ENCODE measurements at regions not wholly inside any gene's neighbourhood (a gene's known extent, or its start where the extent isn't known, plus 50 kb on each side); places are given as distances from the start of the nearest gene placed in this dataset.

DNA sequence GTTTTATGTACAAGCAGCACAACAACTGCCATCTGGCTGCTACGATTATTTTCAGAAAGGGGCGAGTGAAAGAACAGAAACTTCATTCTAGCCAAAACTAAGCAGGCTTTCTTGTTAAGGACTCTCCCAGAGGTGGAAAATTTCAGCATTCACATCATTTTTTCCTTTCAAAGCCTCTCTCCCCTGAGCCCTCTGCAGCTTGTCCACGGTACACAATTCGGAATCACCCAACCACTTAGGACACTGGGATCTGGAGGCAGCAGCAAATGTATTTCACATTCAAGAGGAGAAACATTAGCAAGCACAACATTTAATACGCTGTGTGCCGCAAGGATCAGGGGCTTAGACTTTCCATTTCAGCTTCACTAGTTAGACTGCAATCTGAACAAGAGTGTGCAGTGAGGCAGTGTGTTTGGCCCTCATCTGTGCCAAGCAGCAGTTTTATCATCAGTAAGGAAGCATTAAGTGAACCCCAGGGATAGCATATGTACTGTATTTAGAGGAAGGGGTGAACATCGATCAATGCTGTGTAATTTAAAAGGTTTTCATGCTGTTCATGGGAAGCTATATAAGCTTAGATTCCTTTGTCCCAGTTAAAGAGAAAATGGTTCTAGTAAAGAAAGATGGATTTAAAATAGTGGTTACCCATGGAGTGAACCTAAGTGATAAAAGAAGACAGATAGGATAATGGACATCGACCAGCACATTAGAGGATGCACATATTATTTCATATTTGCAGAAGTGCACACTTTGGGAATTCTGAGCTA, 504.9 kb downstream of the TBL1XR1 start:
- TF ChIP-seq, protein P1, sequence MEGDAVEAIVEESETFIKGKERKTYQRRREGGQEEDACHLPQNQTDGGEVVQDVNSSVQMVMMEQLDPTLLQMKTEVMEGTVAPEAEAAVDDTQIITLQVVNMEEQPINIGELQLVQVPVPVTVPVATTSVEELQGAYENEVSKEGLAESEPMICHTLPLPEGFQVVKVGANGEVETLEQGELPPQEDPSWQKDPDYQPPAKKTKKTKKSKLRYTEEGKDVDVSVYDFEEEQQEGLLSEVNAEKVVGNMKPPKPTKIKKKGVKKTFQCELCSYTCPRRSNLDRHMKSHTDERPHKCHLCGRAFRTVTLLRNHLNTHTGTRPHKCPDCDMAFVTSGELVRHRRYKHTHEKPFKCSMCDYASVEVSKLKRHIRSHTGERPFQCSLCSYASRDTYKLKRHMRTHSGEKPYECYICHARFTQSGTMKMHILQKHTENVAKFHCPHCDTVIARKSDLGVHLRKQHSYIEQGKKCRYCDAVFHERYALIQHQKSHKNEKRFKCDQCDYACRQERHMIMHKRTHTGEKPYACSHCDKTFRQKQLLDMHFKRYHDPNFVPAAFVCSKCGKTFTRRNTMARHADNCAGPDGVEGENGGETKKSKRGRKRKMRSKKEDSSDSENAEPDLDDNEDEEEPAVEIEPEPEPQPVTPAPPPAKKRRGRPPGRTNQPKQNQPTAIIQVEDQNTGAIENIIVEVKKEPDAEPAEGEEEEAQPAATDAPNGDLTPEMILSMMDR (conservative IDR thresholded peaks at IDR 0.05; ENCODE audit: low read depth, low read length) = no peak
- no peak for DNase-seq (ENCODE audit: low read depth)
- H3K4me3 ChIP-seq (ENCODE audit: low read length) = no peak overlapping the region

DNA sequence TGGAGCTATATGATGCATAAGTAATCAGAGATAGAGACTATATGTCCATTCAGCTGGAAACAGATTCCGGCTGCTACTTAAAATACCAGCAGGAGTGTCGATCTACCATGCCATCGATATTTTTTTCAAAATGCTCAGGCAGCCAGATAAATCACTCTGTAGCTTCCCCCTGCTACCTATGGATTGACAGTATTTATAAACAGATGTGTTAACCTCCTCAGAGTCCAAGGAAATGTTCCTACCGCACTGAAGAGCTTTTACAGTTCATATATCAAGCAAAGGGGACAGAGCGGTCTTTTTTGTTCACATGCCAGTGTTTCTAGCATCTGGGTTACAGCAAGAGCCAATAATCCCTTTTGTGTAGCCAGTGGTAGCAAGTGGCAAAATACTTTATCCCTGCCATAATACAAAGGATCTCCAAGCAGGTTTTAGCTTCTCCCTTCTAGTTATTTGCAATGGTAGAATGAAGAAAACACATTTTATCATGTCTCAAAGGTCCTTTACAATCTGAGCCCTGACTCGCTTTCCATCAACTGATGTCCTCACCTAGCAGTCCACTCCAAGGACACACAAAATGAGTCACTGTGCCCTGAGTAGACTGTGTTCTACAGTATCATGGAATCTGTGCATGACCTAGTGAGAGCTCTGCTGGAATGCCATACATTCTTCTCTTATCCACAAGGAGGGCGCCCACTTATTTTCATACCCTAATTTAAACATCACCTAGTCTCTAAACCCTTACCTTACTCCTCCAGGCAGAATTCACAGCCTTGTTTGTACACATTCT, 507.0 kb downstream of the TBL1XR1 start:
- no peak overlapping the region for H3K4me3 ChIP-seq (ENCODE audit: low read length)
- TF ChIP-seq, protein P1 (conservative IDR thresholded peaks at IDR 0.05; ENCODE audit: low read depth, low read length) = no peak
- DNase-seq (ENCODE audit: low read depth) = no peak

DNA sequence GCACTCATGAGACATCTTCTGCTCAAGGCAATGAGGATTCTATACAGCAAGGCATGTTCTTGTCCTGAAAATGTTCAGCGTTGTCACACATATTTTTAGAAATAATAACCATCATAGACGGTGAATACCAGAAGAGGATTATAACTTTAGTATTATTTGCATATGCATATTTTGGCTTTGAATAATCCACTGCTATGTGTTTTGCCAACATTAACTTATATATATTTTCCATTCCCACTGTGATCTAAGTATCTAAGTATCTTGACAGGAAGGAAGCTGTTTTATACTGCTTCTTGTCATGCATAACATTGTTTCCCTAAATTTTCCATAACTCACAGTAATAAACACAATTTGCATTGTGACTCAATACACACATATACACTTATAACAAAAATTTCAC, 509.5 kb downstream of the TBL1XR1 start:
- H3K4me3 ChIP-seq (ENCODE audit: low read length) = no peak overlapping the region
- no peak for DNase-seq (ENCODE audit: low read depth)
- TF ChIP-seq, protein P1 (conservative IDR thresholded peaks at IDR 0.05; ENCODE audit: low read depth, low read length) = no peak

DNA sequence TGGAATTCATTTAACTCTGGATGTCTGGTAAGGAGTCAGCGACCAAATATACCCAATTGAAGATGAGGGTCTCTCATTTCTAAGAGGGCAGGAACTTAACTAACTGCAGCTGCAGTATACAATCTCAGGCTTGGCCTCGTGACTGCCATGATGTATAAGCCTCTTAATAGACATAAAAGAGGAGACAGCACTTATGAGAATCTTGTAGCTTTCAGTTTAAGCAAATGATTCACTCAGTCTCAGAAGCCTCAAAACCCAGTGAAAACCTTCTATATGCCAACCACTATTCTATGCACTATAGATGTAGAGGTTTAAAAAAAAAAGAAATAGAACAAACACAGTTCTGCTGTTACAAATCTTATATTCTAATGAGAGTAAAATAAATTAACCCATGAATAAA, 513.9 kb downstream of the TBL1XR1 start:
- DNase-seq (ENCODE audit: low read depth) = no peak
- TF ChIP-seq, protein P1 (conservative IDR thresholded peaks at IDR 0.05; ENCODE audit: low read depth, low read length) = no peak
- H3K4me3 ChIP-seq (ENCODE audit: low read length) = no peak overlapping the region

DNA sequence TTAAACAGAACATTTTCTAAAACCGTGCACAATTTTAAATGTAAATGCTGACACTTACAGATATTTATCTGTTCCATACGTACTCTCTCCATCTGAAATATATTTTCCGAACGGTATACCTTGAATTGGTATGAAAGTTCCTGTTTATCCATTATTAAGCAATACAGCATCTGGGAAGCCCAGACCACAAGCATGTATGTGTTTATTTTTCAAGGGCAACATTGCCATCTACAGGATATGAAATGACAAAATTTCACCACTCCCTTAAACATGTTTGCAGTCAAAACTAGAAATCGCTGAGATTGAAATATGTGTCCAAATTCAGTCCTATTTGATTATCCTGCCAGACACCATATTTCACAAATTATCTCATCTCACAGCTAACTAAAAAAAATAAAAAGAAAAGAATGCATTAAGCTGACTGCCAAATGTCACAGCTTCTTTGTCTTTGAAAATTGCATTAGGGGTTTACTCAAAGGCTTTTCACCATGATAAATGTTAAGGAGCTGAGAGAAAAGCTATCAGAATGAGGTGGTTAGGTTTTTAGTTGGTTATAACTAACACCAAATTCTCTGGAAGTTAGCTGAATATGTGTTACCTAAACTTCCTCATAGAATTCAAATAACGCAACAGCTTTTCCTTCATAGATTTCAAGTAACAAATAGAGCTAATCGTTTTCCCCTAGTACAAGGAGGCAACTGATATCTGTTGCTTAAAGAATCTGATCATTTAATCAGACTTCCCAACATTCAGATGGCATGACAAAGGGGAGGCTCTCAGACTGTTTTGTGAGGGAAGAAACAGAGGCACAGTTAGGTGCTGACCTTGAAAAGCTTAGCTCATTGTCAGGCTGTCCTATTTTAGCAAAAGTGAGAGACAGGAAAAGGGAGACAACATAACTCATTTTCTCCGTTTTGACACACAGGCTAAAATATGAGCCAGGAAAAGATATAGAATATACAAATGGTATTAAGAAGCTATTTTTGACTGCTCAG, 533.1 kb downstream of the TBL1XR1 start:
- DNase-seq (ENCODE audit: low read depth) = peak; percentile 28

DNA sequence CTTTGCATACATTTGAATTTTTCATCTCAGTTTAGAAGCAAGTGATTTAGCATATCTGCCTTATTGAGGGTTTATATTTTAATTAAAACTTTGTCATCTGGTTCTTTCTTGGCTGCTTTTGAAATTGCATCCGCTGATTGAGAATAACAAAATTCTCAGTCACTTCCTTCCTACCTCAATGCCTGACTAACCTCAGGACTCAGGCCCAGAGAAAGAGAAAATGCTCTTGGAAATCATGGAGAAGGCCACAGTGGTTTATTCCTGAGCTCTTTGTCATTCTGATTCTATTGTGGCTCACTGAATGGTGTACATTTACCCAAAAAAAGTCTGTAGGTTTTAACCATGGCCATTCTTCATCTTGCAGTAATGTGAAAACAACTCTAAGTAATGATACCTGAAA, 533.9 kb downstream of the TBL1XR1 start:
- H3K4me3 ChIP-seq (ENCODE audit: low read length) = no peak overlapping the region
- no peak for DNase-seq (ENCODE audit: low read depth)
- TF ChIP-seq, protein P1 (conservative IDR thresholded peaks at IDR 0.05; ENCODE audit: low read depth, low read length) = no peak

More for the DNA sequence above, 533.1 kb downstream of the TBL1XR1 start:
- H3K4me3 ChIP-seq (ENCODE audit: low read length) = no peak overlapping the region
- TF ChIP-seq, protein P1 (conservative IDR thresholded peaks at IDR 0.05; ENCODE audit: low read depth, low read length) = peak; percentile 42
